Effector memory CD8-positive, alpha-beta T cell (primary cell): ENCODE measurements at regions not wholly inside any gene's neighbourhood (a gene's known extent, or its start where the extent isn't known, plus 50 kb on each side); places are given as distances from the start of the nearest gene placed in this dataset.
"Not testable (repeated sequence)": the region's sequence is repeated elsewhere in the genome, so short reads cannot be mapped to it uniquely, and the experiment has no call there.

ENCODE experiments used
- ATAC-seq: fragments of 150-1000 bp; cut with Tn5 transposase; replicated peaks from 2 replicates; pipeline ENCODE4 v1.10.0; 2021; ENCODE audit warnings: mild to moderate bottlenecking, moderate library complexity
- DNase-seq, 3 experiments: peaks; one replicate each; pipeline ENCODE4 v3.0.0; 2021
- H3K27ac Mint-ChIP-seq, 2 donors: one replicate each; pipeline ENCODE4 v1.8.0; 2022; ENCODE audit warnings: mild to moderate bottlenecking in 2 of 2, mixed read lengths in 2 of 2, moderate library complexity in 2 of 2
- H3K27me3 Mint-ChIP-seq, 2 donors: one replicate each; pipeline ENCODE4 v1.8.0; 2022; ENCODE audit warnings: mixed read lengths in 2 of 2
- H3K36me3 Mint-ChIP-seq: one replicate; pipeline ENCODE4 v1.8.0; 2022; ENCODE audit warnings: mild to moderate bottlenecking, moderate library complexity, mixed read lengths; ENCODE audit not compliant: insufficient read depth
- H3K4me1 Mint-ChIP-seq, 2 donors: one replicate each; pipeline ENCODE4 v1.8.0; 2022; ENCODE audit warnings: low read depth in 2 of 2, mixed read lengths in 2 of 2
- H3K4me3 Mint-ChIP-seq, 2 donors: one replicate each; pipeline ENCODE4 v1.8.0; 2022; ENCODE audit warnings: mild to moderate bottlenecking in 2 of 2, mixed read lengths in 2 of 2, moderate library complexity in 2 of 2
- H3K9me3 Mint-ChIP-seq, 2 donors: one replicate each; pipeline ENCODE4 v1.8.0; 2022; ENCODE audit warnings: mixed read lengths in 2 of 2

DNA sequence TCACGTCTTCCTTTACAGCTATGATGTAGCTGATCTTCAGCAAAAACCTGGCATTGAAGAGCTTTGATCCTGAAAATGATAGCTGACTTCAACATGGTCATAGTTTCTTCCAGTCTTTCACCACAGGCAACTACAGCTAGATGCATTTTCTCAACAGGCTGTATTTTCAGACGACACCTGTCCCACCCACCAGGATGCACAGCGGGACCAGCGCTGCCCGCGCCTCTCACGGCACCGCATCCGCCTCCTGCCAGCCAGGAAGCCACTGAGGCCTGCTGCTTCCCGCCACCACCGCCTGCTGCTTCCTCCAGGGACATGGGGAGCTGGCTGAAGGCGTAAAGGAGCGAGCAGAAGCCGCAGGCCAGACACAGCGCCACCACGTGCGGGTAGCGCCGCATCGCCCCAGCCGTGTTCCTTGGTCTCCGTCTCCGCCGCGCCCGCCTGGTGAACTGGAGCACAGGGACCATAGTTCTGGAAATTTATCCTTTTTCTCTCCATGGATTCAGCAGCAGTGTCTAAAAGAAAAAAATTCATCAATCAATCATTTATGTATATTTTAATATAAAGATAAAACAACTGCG, 456.3 kb downstream of the TUBA3C start:
- H3K9me3 Mint-ChIP-seq, H3K4me1 Mint-ChIP-seq, DNase-seq, ATAC-seq, H3K27ac Mint-ChIP-seq, H3K4me3 Mint-ChIP-seq, H3K36me3 Mint-ChIP-seq, H3K27me3 Mint-ChIP-seq: not testable (repeated sequence)

DNA sequence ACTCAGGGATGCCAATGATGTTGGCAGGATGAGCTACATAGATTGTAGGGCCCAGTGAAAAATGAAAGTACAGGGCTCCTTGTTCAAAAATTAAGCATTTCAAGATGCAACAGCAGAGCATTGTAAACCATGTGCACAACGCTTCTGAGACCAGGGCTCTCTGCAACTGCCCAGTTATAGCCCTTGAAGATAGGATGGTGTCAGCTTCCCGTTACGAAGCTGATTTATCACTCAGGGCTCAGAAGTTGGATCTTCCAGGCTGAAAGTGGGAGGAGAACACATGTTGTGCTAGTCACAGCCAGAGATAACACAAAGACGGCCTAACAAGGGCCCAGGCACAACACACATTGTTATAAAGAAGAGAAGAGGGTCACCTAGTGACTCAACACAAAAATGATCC, 466.7 kb downstream of the TUBA3C start:
- H3K27me3 Mint-ChIP-seq = no peaks in the 10 kb centered on the region
- H3K27ac Mint-ChIP-seq = no peak overlapping the region
- H3K36me3 Mint-ChIP-seq = no peaks in the 10 kb centered on the region
- H3K4me1 Mint-ChIP-seq = no peaks in the 10 kb centered on the region
- ATAC-seq (no peak), DNase-seq (no peak)
- H3K4me3 Mint-ChIP-seq = no peak overlapping the region
- H3K9me3 Mint-ChIP-seq = peaks cover 0 to 11% of the 10 kb centered on the region in 2 donors

DNA sequence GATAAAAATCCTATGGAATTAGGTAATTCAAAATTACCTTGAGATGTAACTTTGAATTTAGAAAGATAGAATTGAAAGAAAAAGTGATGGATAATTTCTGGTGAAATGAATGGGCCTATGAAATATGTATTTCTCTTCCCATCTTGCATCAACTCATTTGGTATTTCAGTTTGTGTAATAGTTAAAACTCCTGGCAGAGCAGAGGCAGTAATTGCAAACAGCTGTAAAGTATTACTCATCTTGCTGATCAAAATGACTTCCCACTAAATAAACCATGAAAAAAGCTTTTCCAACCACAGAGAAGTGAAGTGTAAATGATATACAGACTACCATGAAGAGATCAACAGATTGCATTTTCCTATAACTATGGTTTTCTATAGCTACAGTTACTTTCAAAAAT, 471.0 kb downstream of the TUBA3C start:
- H3K27me3 Mint-ChIP-seq = not testable (repeated sequence)

DNA sequence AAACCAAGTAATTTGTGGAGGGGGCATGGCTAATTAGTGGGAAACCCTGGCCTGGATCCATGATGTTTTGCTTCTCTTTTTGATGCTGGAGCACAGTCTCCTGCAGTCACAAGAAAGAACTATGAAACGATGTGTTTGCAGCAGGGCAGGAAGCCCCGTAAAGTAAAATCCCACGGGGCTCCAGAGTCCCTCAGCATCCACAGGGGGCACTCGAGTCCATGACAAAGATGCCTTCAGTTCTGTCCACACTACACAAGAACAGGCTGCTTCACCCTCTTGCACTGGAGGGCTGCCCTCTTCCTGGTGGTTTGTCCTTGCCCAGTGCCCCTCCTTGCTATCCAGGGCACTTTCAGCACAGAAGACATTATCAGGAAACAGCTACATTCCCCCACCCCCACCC, 475.1 kb downstream of the TUBA3C start:
- ATAC-seq, H3K4me1 Mint-ChIP-seq: not testable (repeated sequence)

More for the DNA sequence above, 471.0 kb downstream of the TUBA3C start:
- not testable (repeated sequence) for H3K4me1 Mint-ChIP-seq, H3K36me3 Mint-ChIP-seq, ATAC-seq, H3K4me3 Mint-ChIP-seq, H3K27ac Mint-ChIP-seq, DNase-seq
- peaks cover 1 to 11% of the 10 kb centered on the region in 2 donors for H3K9me3 Mint-ChIP-seq

DNA sequence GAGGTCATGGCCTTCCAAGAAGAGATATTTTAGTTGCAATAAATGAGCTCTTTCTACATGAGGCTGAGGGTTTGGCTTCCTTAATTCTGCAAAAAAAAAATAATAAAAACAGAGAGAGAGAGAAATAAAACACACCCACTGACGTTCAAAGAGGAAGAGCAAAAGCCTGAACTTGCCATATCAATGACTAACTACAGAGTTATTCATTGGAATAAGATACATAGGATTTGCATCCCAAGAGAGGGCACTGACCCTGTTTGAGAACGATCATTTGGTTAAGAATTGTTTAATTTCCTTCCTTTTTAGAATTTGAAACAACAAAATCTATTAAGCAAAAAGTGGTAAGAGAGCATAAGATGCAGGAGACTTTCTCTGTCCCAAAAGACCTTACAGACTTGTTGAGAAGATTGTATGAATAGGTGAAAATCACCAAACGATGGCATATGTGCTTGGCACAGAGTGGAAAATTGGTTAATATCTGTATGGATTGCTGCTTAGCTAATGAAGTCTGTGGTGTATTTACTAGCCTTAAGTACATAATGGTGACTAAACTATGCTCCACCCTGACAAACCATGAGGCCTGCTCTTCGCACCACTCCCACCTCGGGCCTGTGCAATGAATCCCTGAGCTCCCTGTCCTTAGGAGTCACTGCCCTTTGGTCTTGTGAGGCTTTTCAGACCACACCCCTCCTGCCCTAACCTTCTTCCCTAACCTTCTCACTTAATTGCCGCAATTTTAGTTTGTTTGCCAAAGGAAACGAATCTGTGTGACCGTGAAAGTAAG, 479.0 kb downstream of the TUBA3C start:
- not testable (repeated sequence) for DNase-seq, H3K9me3 Mint-ChIP-seq, ATAC-seq, H3K27ac Mint-ChIP-seq, H3K27me3 Mint-ChIP-seq, H3K36me3 Mint-ChIP-seq, H3K4me1 Mint-ChIP-seq, H3K4me3 Mint-ChIP-seq

More for the DNA sequence above, 475.1 kb downstream of the TUBA3C start:
- DNase-seq, H3K9me3 Mint-ChIP-seq, H3K4me3 Mint-ChIP-seq, H3K27ac Mint-ChIP-seq, H3K27me3 Mint-ChIP-seq, H3K36me3 Mint-ChIP-seq: not testable (repeated sequence)

DNA sequence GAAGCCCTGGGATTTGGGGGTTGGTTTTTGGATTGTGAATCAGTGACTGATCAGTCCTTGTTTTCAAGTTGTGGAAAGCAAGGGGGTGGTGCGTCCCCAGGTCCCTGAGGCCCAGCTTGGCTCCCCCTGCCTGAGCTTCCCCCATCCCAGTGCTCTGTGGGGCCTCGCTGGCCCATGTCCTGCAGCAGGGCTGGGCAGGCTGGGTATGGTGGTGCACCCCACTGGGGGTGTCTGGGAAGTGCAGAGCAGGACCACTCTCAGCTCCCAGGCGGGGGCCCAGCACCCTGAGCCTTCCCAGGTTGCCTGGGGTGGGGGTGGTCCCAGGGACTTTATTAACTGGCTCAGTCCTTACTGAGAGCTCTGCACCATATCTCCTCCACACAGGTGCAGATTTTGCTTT, 483.3 kb downstream of the TUBA3C start:
- not testable (repeated sequence) for ATAC-seq

DNA sequence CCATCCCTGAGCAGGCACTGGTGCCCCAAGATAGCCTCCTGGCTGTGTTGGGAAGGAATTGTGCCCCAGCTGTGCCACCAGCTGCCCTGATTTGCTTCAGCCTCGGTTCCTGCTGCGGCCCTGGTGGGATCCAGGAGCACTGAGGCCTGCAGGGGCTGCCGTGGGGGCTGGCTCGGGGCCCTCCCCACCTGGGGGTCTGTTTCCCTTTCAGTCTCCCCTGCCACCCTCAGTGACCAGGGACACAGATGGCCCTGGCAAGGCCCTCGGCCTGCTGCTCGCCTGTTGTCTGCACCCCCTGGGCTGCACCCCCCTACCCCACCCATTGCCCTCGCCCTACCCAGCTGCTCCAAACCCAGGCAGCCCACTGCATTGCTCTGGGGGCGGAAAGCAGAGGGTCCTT, 483.8 kb downstream of the TUBA3C start:
- not testable (repeated sequence) for H3K4me3 Mint-ChIP-seq, H3K36me3 Mint-ChIP-seq, DNase-seq, H3K27me3 Mint-ChIP-seq, H3K4me1 Mint-ChIP-seq, H3K27ac Mint-ChIP-seq, H3K9me3 Mint-ChIP-seq, ATAC-seq

More for the DNA sequence above, 483.3 kb downstream of the TUBA3C start:
- DNase-seq, H3K27me3 Mint-ChIP-seq, H3K4me1 Mint-ChIP-seq, H3K4me3 Mint-ChIP-seq, H3K9me3 Mint-ChIP-seq, H3K27ac Mint-ChIP-seq, H3K36me3 Mint-ChIP-seq: not testable (repeated sequence)

DNA sequence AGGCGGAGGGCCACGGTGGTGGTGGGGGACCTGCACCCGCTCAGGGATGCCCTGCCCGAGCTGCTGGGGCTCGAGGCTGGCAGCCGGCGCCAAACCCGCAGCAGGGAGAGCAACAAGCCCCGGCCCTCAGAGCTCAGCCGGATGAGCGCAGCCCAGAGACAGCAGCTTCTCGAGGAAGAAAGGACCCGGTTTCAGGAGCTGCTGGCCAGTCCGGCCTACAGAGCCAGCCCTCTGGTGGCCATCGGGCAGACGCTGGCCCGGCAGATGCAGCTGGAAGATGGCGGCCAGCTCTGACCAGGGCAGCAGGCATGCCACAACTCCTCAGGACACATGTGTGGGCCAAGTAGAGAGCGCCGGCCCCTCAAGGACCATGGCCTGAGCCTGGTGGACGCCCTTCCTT, 484.4 kb downstream of the TUBA3C start:
- not testable (repeated sequence) for H3K9me3 Mint-ChIP-seq, ATAC-seq, H3K27me3 Mint-ChIP-seq, H3K36me3 Mint-ChIP-seq, H3K4me3 Mint-ChIP-seq, H3K27ac Mint-ChIP-seq, H3K4me1 Mint-ChIP-seq, DNase-seq

DNA sequence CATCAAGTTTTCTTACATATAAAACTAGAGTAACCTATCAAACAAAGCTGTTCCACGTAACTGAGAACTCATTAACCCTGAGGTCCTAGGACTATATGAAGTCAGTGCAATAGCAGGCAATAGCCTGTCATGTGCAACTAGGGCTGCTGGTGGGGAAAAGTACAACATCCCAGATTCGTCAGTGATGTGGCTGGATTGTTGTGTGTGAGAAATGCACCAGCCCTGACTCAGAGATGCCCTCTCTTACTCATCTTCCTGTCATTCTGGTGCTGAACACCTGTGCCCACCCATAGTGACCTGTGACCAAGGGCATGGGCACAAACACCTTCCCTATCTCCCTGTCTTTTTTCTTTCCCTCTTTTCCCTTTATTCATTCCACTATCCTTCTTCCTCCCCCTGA, 504.2 kb downstream of the TUBA3C start:
- not testable (repeated sequence) for H3K4me1 Mint-ChIP-seq, DNase-seq, H3K4me3 Mint-ChIP-seq, ATAC-seq, H3K9me3 Mint-ChIP-seq, H3K27me3 Mint-ChIP-seq, H3K27ac Mint-ChIP-seq, H3K36me3 Mint-ChIP-seq

DNA sequence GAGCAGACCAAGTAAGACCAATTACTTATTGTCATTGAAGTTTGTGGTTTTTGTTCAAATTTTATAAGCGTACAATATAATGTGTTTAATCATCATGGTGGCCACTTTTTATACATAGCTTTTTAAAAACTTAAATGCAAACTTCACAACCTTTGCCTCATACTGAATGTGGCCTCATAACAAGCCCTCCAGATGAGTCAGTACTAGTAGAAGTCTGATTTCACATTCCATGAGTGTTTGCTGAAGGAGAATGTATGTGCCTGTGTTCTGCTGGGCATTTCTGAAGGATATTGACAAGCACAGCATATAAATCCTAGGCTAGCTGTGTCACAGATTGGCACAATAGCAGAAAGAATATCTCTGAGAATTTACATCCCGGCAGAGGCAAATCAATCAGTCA, 506.4 kb downstream of the TUBA3C start:
- H3K27me3 Mint-ChIP-seq, H3K27ac Mint-ChIP-seq, DNase-seq, ATAC-seq, H3K36me3 Mint-ChIP-seq, H3K9me3 Mint-ChIP-seq, H3K4me1 Mint-ChIP-seq, H3K4me3 Mint-ChIP-seq: not testable (repeated sequence)

DNA sequence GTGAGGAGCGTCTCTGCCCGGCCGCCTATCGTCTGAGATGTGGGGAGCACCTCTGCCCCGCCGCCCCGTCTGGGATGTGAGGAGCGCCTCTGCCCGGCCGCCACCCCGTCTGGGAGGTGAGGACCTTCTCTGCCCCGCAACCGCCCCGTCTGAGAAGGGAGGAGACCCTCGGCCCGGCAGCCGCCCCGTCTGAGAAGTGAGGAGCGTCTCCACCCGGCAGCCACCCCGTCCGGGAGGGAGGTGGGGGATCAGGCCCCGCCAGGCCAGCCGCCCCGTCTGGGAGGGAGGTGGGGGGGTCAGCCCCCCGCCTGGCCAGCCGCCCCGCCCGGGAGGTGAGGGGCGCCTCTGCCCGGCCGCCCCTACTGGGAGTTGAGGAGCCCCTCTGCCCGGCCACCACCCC, 507.8 kb downstream of the TUBA3C start:
- not testable (repeated sequence) for H3K9me3 Mint-ChIP-seq, H3K27ac Mint-ChIP-seq

DNA sequence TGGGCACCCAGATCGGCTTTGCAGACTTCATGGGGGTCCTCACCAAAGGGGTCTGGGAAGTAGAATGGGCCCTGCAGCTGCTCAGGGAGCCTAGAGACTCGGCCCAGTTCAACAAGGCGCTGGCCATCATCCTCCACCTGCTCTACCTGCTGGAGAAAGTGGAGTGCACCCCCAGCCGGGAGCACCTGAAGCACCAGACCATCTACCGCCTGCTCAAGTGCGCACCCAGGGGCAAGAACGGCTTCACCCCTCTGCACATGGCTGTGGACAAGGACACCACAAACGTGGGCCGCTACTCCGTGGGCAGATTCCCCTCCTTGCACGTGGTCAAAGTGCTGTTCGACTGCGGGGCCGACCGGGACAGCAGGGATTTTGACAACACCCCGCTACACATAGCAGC, 515.0 kb downstream of the TUBA3C start:
- H3K36me3 Mint-ChIP-seq, ATAC-seq, H3K27me3 Mint-ChIP-seq, DNase-seq, H3K9me3 Mint-ChIP-seq, H3K4me1 Mint-ChIP-seq, H3K4me3 Mint-ChIP-seq, H3K27ac Mint-ChIP-seq: not testable (repeated sequence)

More for the DNA sequence above, 507.8 kb downstream of the TUBA3C start:
- H3K4me1 Mint-ChIP-seq, H3K36me3 Mint-ChIP-seq, H3K4me3 Mint-ChIP-seq, ATAC-seq, DNase-seq, H3K27me3 Mint-ChIP-seq: not testable (repeated sequence)

DNA sequence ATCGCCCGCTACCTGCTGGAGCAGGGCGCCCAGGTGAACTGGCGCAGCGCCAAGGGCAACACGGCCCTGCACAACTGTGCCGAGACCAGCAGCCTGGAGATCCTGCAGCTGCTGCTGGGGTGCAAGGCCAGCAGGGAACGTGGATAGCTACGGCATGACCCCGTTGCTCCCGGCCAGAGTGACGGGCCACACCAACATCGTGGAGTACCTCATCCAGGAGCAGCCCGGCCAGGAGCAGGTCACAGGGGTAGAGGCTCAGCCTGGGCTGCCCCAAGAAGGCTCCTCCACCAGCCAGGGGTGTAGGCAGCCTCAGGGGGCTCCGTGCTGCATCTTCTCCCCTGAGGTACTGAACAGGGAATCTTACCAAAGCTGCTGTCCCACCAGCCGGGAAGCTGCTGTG, 515.9 kb downstream of the TUBA3C start:
- H3K36me3 Mint-ChIP-seq, H3K9me3 Mint-ChIP-seq, DNase-seq, ATAC-seq, H3K27ac Mint-ChIP-seq, H3K4me1 Mint-ChIP-seq, H3K4me3 Mint-ChIP-seq, H3K27me3 Mint-ChIP-seq: not testable (repeated sequence)

DNA sequence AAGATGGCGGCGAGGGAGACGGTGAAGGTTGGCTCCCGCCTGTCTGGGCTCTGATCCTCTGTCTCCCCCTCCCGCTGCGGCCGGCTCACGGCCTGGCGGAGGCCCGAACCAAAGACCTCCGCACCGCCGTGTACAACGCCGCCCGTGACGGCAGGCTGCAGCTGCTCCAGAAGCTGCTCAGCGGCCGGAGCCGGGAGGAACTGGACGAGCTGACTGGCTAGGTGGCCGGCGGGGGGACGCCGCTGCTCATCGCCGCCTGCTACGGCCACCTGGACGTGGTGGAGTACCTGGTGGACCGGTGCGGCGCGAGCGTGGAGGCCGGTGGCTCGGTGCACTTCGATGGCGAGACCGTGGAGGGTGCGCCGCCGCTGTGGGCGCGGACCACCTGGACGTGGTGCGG, 516.5 kb downstream of the TUBA3C start:
- H3K4me3 Mint-ChIP-seq, H3K9me3 Mint-ChIP-seq, ATAC-seq, H3K27me3 Mint-ChIP-seq, DNase-seq, H3K4me1 Mint-ChIP-seq, H3K27ac Mint-ChIP-seq, H3K36me3 Mint-ChIP-seq: not testable (repeated sequence)
